ENCODE measurements at regions not wholly inside any gene's neighbourhood (a gene's known extent, or its start where the extent isn't known, plus 50 kb on each side); places are given as distances from the start of the nearest gene placed in this dataset.

- H3K4me3 ChIP-seq (ENCODE audit: low read depth, low read length) = no peak overlapping the region
- H3K4me1 ChIP-seq (ENCODE audit: control insufficient read depth, insufficient read depth, low read length) = no peaks in the 10 kb centered on the region; the same call in 1 of the 2 replicates
- H3K36me3 ChIP-seq (ENCODE audit: control insufficient read depth in 2 of 2, insufficient read depth in 1 of 2, low read length in 2 of 2) = no peaks in the 10 kb centered on the region
- no peak overlapping the region for H3K27ac ChIP-seq (ENCODE audit: extremely low read depth, low read depth, low read length)
- no peaks in the 10 kb centered on the region for H3K9me3 ChIP-seq (ENCODE audit: control insufficient read depth, insufficient read depth, low read depth, low read length)
- TF ChIP-seq PRDM4 (tag by site-specific recombination; IDR thresholded peaks at IDR 0.05) = no peak
- TF ChIP-seq ZNF776 (tag by site-specific recombination; IDR thresholded peaks at IDR 0.05; ENCODE audit: borderline replicate concordance) = no peak
- TF ChIP-seq ZNF510 (tag by site-specific recombination; IDR thresholded peaks at IDR 0.05; ENCODE audit: insufficient replicate concordance) = peak; percentile 97
- CTCF ChIA-PET = no interaction called here
- POLR2A ChIA-PET = no interaction called here
These were observed 218.9 kb upstream of the PRDM1 start for GRCh38 chr6:105867277-105867676.

- POLR2A ChIA-PET = no interaction called here
- CTCF ChIA-PET = no interaction called here
- no peak for TF ChIP-seq KLF16 (tag by site-specific recombination; IDR thresholded peaks at IDR 0.05)
- no peak for TF ChIP-seq ZBTB11 (tag by site-specific recombination; conservative IDR thresholded peaks at IDR 0.05; ENCODE audit: low read depth)
- TF ChIP-seq ZSCAN4 (tag by site-specific recombination; IDR thresholded peaks at IDR 0.05) = no peak
- TF ChIP-seq ZNF449 (tag by site-specific recombination; IDR thresholded peaks at IDR 0.05) = no peak
- no peak for TF ChIP-seq ZNF16 (tag by site-specific recombination; IDR thresholded peaks at IDR 0.05; ENCODE audit: low read depth)
- no peak for TF ChIP-seq ZNF639 (tag by site-specific recombination; IDR thresholded peaks at IDR 0.05)
- no peak for TF ChIP-seq ZNF610 (tag by site-specific recombination; IDR thresholded peaks at IDR 0.05; ENCODE audit: borderline replicate concordance)
- no peak for TF ChIP-seq ZBTB20 (tag by site-specific recombination; IDR thresholded peaks at IDR 0.05)
- no peak for TF ChIP-seq ZNF114 (tag by site-specific recombination; IDR thresholded peaks at IDR 0.05)
- TF ChIP-seq ZNF513 (tag by site-specific recombination; IDR thresholded peaks at IDR 0.05) = no peak
These were observed 223.1 kb upstream of the PRDM1 start for GRCh38 chr6:105862936-105863607.

More at GRCh38 chr6:105862936-105863607, 223.1 kb upstream of the PRDM1 start:
- H3K4me3 ChIP-seq (ENCODE audit: low read depth, low read length) = no peak overlapping the region
- H3K27ac ChIP-seq (ENCODE audit: extremely low read depth, low read depth, low read length) = no peak overlapping the region
- no peaks in the 10 kb centered on the region for H3K9me3 ChIP-seq (ENCODE audit: control insufficient read depth, insufficient read depth, low read depth, low read length)
- no peaks in the 10 kb centered on the region for H3K4me1 ChIP-seq (ENCODE audit: control insufficient read depth, insufficient read depth, low read length)
- no peaks in the 10 kb centered on the region for H3K36me3 ChIP-seq (ENCODE audit: control insufficient read depth in 2 of 2, insufficient read depth in 1 of 2, low read length in 2 of 2)
